OCI-LY1 (cell line): ENCODE measurements at regions not wholly inside any gene's neighbourhood (a gene's known extent, or its start where the extent isn't known, plus 50 kb on each side); places are given as distances from the start of the nearest gene placed in this dataset.

Experiments used
- CTCF ChIP-seq: fragments of 200-600 bp; sonication (generic), shearing (Covaris generic); IDR thresholded peaks from 2 replicates; pipeline ENCODE4 v1.5.1; 2017; ENCODE audit warnings: mild to moderate bottlenecking, antibody characterized with exemption, low read length, moderate library complexity, mixed read lengths
- EZH2 ChIP-seq: fragments of 200-600 bp; sonication (generic), shearing (Covaris generic); IDR thresholded peaks from 2 replicates; pipeline ENCODE4 v1.8.0; 2017; ENCODE audit warnings: borderline replicate concordance, mixed run types, mild to moderate bottlenecking, antibody characterized with exemption, low read length, moderate library complexity, mixed read lengths

GRCh38 chr7:155172141-155172540 lies 102.0 kb downstream of the HTR5A start:
- no peak for TF ChIP-seq CTCF
- TF ChIP-seq EZH2, result no peak
